A673 (cell line): ENCODE measurements at regions not wholly inside any gene's neighbourhood (a gene's known extent, or its start where the extent isn't known, plus 50 kb on each side); places are given as distances from the start of the nearest gene placed in this dataset.

ENCODE experiments used
- BruUV-seq: library from RNA; stranded (reverse); fragments of 400-500 nt; replicated peaks from 2 replicates; lab custom pipeline; 2021; lab: Mats Ljungman, UMichigan
- CTCF ChIA-PET: fragments of 300-600 bp; sonication (Branson Sonifier 250); formaldehyde crosslinking; loops from one replicate; lab custom pipeline; 2022; ENCODE audit warnings: antibody characterized with exemption; lab: Charles Lee
- POLR2A ChIA-PET: fragments of 300-600 bp; sonication (Branson Sonifier 250); formaldehyde crosslinking; loops from one replicate; lab custom pipeline; 2022; ENCODE audit warnings: antibody characterized with exemption; ENCODE audit not compliant: low non-redundant PET; lab: Charles Lee
- DNase-seq: peaks from one replicate; pipeline ENCODE4 v3.0.0-alpha.2; 2015; ENCODE audit warnings: low spot score
- H3K27ac ChIP-seq: fragments of 200-600 bp; sonication (generic); 2 replicates; pipeline ENCODE4 v1.5.1; 2016; ENCODE audit warnings: mixed run types, low read depth, mild to moderate bottlenecking, mixed read lengths, antibody characterized with exemption, low read length; ENCODE audit not compliant: poor library complexity, severe bottlenecking
- H3K27me3 ChIP-seq: fragments of 200-600 bp; sonication (generic); replicated peaks from 2 replicates; pipeline ENCODE4 v1.6.1; 2017; ENCODE audit warnings: mixed run types, low read depth, mild to moderate bottlenecking, mixed read lengths, antibody characterized with exemption, low read length; ENCODE audit not compliant: insufficient read depth, poor library complexity
- H3K36me3 ChIP-seq: fragments of 200-600 bp; sonication (generic); 2 replicates; pipeline ENCODE4 v1.6.1; 2016; ENCODE audit warnings: mixed run types, mild to moderate bottlenecking, mixed read lengths, antibody characterized with exemption, low read length; ENCODE audit not compliant: insufficient read depth, poor library complexity, severe bottlenecking
- H3K4me1 ChIP-seq: fragments of 200-600 bp; sonication (generic); 2 replicates; pipeline ENCODE4 v1.6.1; 2017; ENCODE audit warnings: mixed run types, mild to moderate bottlenecking, mixed read lengths, antibody characterized with exemption, low read length; ENCODE audit not compliant: insufficient read depth, poor library complexity, severe bottlenecking
- H3K4me3 ChIP-seq: fragments of 200-600 bp; sonication (generic); 2 replicates; pipeline ENCODE4 v1.5.1; 2016; ENCODE audit warnings: low read depth, mixed run types, mild to moderate bottlenecking, mixed read lengths, low read length; ENCODE audit not compliant: poor library complexity, severe bottlenecking
- H3K9me3 ChIP-seq: fragments of 200-600 bp; sonication (generic); 2 replicates; pipeline ENCODE4 v1.6.1; 2016; ENCODE audit warnings: mixed run types, low read depth, mild to moderate bottlenecking, mixed read lengths, antibody characterized with exemption, low read length; ENCODE audit not compliant: poor library complexity, severe bottlenecking
- CTCF ChIP-seq: fragments of 300-800, 200-600 bp; sonication (generic); conservative IDR thresholded peaks from 2 replicates; pipeline ENCODE4 v1.5.1; 2017; ENCODE audit warnings: low read depth, mild to moderate bottlenecking, antibody characterized with exemption, low read length, moderate library complexity, mixed read lengths
- EZH2 ChIP-seq: fragments of 200-600 bp; sonication (generic); IDR thresholded peaks from 2 replicates; pipeline ENCODE4 v1.6.1; 2017; ENCODE audit warnings: borderline replicate concordance, low read depth, mild to moderate bottlenecking, mixed read lengths, antibody characterized with exemption, low read length; ENCODE audit not compliant: poor library complexity, severe bottlenecking
- intact Hi-C: fragments of 100-400 bp; cut with micrococcal nuclease; formaldehyde crosslinking; loops from one replicate; pipeline ENCODE4 v1.10.0; 2022; ENCODE audit not compliant: unreplicated experiment

- CTCF ChIA-PET, result no interaction called here
- POLR2A ChIA-PET, result no interaction called here
- DNase-seq, result no peak
- no TSS peak for BruUV-seq
- H3K27me3 ChIP-seq, result peaks cover 31% of the 10 kb centered on the region
- no peaks in the 10 kb centered on the region for H3K9me3 ChIP-seq
- no peaks in the 10 kb centered on the region for H3K36me3 ChIP-seq
- no peak overlapping the region for H3K4me3 ChIP-seq
- intact Hi-C loops, result no loop called here
- TF ChIP-seq CTCF, result no peak
- no peak for TF ChIP-seq EZH2
- H3K27ac ChIP-seq, result no peak overlapping the region
- no peaks in the 10 kb centered on the region for H3K4me1 ChIP-seq
Observed at GRCh38 chr12:13343375-13343774, 146.8 kb downstream of the EMP1 start.

- ChIA-PET POLR2A (interaction anchor here (0.6 kb wide), 1 partner anchor 14 kb away, joined by 3 read pairs; no protein-coding TSS in a partner anchor), CTCF (no interaction called here)
- no peak for DNase-seq
- Histone ChIP-seq H3K4me3 (no peak overlapping the region), H3K27me3 (peaks cover 31% of the 10 kb centered on the region), H3K36me3 (no peaks in the 10 kb centered on the region), H3K27ac (no peak overlapping the region), H3K4me1 (no peaks in the 10 kb centered on the region), H3K9me3 (no peaks in the 10 kb centered on the region)
- no TSS peak for BruUV-seq
- TF ChIP-seq CTCF (no peak), EZH2 (no peak)
- intact Hi-C loops, result no loop called here
Observed at GRCh38 chr12:13342971-13343370, 146.4 kb downstream of the EMP1 start.

- no peak for DNase-seq
- Histone ChIP-seq H3K27me3 (peaks cover 40% of the 10 kb centered on the region), H3K4me3 (no peak overlapping the region), H3K4me1 (no peaks in the 10 kb centered on the region), H3K9me3 (no peaks in the 10 kb centered on the region), H3K36me3 (no peaks in the 10 kb centered on the region), H3K27ac (no peak overlapping the region)
- TF ChIP-seq CTCF (no peak), EZH2 (no peak)
- BruUV-seq, result no TSS peak
- ChIA-PET CTCF (no interaction called here), POLR2A (interaction anchor here (0.6 kb wide), 1 partner anchor 249 kb away, joined by 3 read pairs; no protein-coding TSS in a partner anchor)
- intact Hi-C loops, result no loop called here
Observed at GRCh38 chr12:13340149-13340548, 143.6 kb downstream of the EMP1 start.
